Bronchial epithelial cell (primary cell): ENCODE measurements at regions not wholly inside any gene's neighbourhood (a gene's known extent, or its start where the extent isn't known, plus 50 kb on each side); places are given as distances from the start of the nearest gene placed in this dataset.

Experiments used
- DNase-seq: peaks from one replicate; pipeline ENCODE4 v3.0.0-alpha.2; 2010; ENCODE audit warnings: low read depth
- FAIRE-seq: peaks from 2 replicates; lab custom pipeline; 2011; peaks lifted over from hg19 to GRCh38; lab: Jason Lieb, UNC
- H3K27me3 ChIP-seq: 2 replicates; pipeline ENCODE4 v1.5.1; 2011; ENCODE audit warnings: low read length; ENCODE audit not compliant: control insufficient read depth, insufficient read depth
- H3K36me3 ChIP-seq: 2 replicates; pipeline ENCODE4 v1.5.1; 2011; ENCODE audit warnings: low read length; ENCODE audit not compliant: control insufficient read depth, insufficient read depth
- H3K4me3 ChIP-seq: 2 replicates; pipeline ENCODE4 v1.5.1; 2011; ENCODE audit warnings: mild to moderate bottlenecking, low read depth, low read length, control low read depth
- CTCF ChIP-seq: IDR thresholded peaks from 2 replicates; pipeline ENCODE4 v1.5.1; 2011; ENCODE audit warnings: mild to moderate bottlenecking, moderate library complexity, low read length, control low read depth, inconsistent platforms; ENCODE audit not compliant: insufficient read depth, severe bottlenecking

GRCh38 chr22:22767876-22768602 lies 119.6 kb upstream of the IGLL5 start:
- TF ChIP-seq CTCF = no peak
- FAIRE-seq = no peak
- Histone ChIP-seq H3K36me3 (no peaks in the 10 kb centered on the region), H3K4me3 (no peak overlapping the region), H3K27me3 (peaks cover 5% of the 10 kb centered on the region)
- DNase-seq = no peak

- Histone ChIP-seq H3K27me3 (peaks cover 5% of the 10 kb centered on the region), H3K36me3 (no peaks in the 10 kb centered on the region), H3K4me3 (no peak overlapping the region)
- DNase-seq (no peak), FAIRE-seq (no peak)
- TF ChIP-seq CTCF = no peak
Measured at GRCh38 chr22:22768885-22769284, 118.7 kb upstream of the IGLL5 start.

- Histone ChIP-seq H3K36me3 (no peaks in the 10 kb centered on the region), H3K4me3 (no peak overlapping the region), H3K27me3 (peaks cover 5% of the 10 kb centered on the region)
- TF ChIP-seq CTCF = no peak
- DNase-seq (no peak), FAIRE-seq (peak; percentile 62)
Measured at GRCh38 chr22:22769434-22770279, 118.0 kb upstream of the IGLL5 start.

- FAIRE-seq = no peak
- H3K27me3 ChIP-seq = peaks cover 5% of the 10 kb centered on the region
- no peaks in the 10 kb centered on the region for H3K36me3 ChIP-seq
- peak; percentile 77 for TF ChIP-seq CTCF
- DNase-seq = peak; percentile 22
- no peak overlapping the region for H3K4me3 ChIP-seq
Measured at GRCh38 chr22:22770280-22770871, 117.2 kb upstream of the IGLL5 start.

GRCh38 chr22:22770881-22771280 lies 116.7 kb upstream of the IGLL5 start:
- no peak for TF ChIP-seq CTCF
- no peak for FAIRE-seq
- H3K36me3 ChIP-seq = no peaks in the 10 kb centered on the region
- no peak overlapping the region for H3K4me3 ChIP-seq
- DNase-seq = no peak
- H3K27me3 ChIP-seq = peaks cover 5% of the 10 kb centered on the region
